Left lung (tissue), 4 donors: ENCODE measurements at regions not wholly inside any gene's neighbourhood (a gene's known extent, or its start where the extent isn't known, plus 50 kb on each side); places are given as distances from the start of the nearest gene placed in this dataset.

Experiments used
- ATAC-seq: fragments of 200-7000 bp; cut with Tn5 transposase; one replicate; pipeline ENCODE4 v1.9.1; 2020; ENCODE audit warnings: moderate library complexity
- DNase-seq, 4 donors: peaks; one replicate each; pipeline ENCODE4 v3.0.0-alpha.2; 2013 to 2020
- H3K27ac ChIP-seq, 2 donors: fragments of 200-600 bp; sonication (generic) in 1 of 2; one replicate each; pipeline versions ENCODE4 v1.5.0 to v1.8.0; 2020 to 2021
- H3K27me3 ChIP-seq, 2 donors: fragments of 200-600 bp; sonication (generic) in 1 of 2; one replicate each; pipeline versions ENCODE4 v1.5.0 to v1.8.0; 2020 to 2021
- H3K36me3 ChIP-seq, 2 donors: fragments of 200-600 bp; sonication (generic) in 1 of 2; one replicate each; pipeline versions ENCODE4 v1.5.0 to v1.8.0; 2020 to 2021
- H3K4me1 ChIP-seq, 2 donors: fragments of 200-600 bp; one replicate each; pipeline ENCODE4 v1.8.0; 2021
- H3K4me3 ChIP-seq, 2 donors: fragments of 200-600 bp; sonication (generic) in 1 of 2; one replicate each; pipeline versions ENCODE4 v1.5.0 to v1.8.0; 2020 to 2021; ENCODE audit warnings: mild to moderate bottlenecking in 1 of 2
- H3K9me3 ChIP-seq, 2 donors: fragments of 200-600 bp; sonication (generic) in 1 of 2; one replicate each; pipeline versions ENCODE4 v1.5.0 to v1.8.0; 2020 to 2021
- intact Hi-C, 2 donors: fragments of 100-400 bp; cut with DNase I; formaldehyde crosslinking; loops; one replicate each; pipeline versions ENCODE4 v1.11.2 to v1.14.2; 2022
- TF ChIP-seq, protein P1 (sequence below), 2 donors: fragments of 200-600 bp; sonication (generic) in 1 of 2; IDR thresholded peaks; one replicate each; pipeline versions ENCODE4 v1.5.0 to v1.8.0; 2021; ENCODE audit warnings: antibody characterized with exemption in 2 of 2
- donor health status: DM: no; HTN: yes; CAD: no.
- donor health status: DM: no; HTN: no; CAD: no.

DNA sequence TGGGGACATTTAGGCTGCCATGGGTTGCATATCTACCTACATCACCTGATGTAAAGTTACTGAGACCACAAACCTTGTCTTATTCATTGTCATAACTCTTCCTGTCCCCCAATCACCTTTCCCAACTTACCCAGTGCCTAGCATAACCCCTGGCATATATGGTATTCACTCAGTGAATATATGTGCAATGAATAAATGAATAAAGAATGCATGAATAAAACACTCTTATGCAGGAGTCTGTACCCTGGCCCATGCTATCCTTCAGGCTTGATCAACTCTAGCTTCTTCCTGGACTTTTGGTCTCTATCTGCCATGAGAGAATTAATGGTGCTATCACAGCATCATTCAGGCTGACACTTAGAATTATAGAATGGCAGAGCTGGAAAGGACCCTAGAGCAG lies 285.2 kb downstream of the SMARCA2 start:
- no peaks in the 10 kb centered on the region for H3K4me1 ChIP-seq
- ATAC-seq = no peak
- no peaks in the 10 kb centered on the region for H3K27me3 ChIP-seq
- H3K27ac ChIP-seq = peak overlapping the region in 1 of 2 donors; percentile 50
- no peaks in the 10 kb centered on the region for H3K36me3 ChIP-seq
- no peak overlapping the region for H3K4me3 ChIP-seq
- DNase-seq = no peak
- peaks cover 0 to 2% of the 10 kb centered on the region in 2 donors for H3K9me3 ChIP-seq
- intact Hi-C loops = no loop called here
- TF ChIP-seq, protein P1, sequence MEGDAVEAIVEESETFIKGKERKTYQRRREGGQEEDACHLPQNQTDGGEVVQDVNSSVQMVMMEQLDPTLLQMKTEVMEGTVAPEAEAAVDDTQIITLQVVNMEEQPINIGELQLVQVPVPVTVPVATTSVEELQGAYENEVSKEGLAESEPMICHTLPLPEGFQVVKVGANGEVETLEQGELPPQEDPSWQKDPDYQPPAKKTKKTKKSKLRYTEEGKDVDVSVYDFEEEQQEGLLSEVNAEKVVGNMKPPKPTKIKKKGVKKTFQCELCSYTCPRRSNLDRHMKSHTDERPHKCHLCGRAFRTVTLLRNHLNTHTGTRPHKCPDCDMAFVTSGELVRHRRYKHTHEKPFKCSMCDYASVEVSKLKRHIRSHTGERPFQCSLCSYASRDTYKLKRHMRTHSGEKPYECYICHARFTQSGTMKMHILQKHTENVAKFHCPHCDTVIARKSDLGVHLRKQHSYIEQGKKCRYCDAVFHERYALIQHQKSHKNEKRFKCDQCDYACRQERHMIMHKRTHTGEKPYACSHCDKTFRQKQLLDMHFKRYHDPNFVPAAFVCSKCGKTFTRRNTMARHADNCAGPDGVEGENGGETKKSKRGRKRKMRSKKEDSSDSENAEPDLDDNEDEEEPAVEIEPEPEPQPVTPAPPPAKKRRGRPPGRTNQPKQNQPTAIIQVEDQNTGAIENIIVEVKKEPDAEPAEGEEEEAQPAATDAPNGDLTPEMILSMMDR (IDR thresholded peaks at IDR 0.05) = no peak

- Histone ChIP-seq H3K36me3 (no peaks in the 10 kb centered on the region), H3K27ac (no peak overlapping the region), H3K4me3 (no peak overlapping the region), H3K9me3 (peaks cover 0 to 2% of the 10 kb centered on the region in 2 donors), H3K4me1 (no peaks in the 10 kb centered on the region), H3K27me3 (no peaks in the 10 kb centered on the region)
- ATAC-seq (no peak), DNase-seq (no peak)
- TF ChIP-seq, protein P1 (IDR thresholded peaks at IDR 0.05) = no peak
- intact Hi-C loops = no loop called here
Measured at GRCh38 chr9:2302606-2303005, 287.5 kb downstream of the SMARCA2 start.

- DNase-seq (no peak), ATAC-seq (no peak)
- H3K27ac ChIP-seq = no peak overlapping the region
- no peak overlapping the region for H3K4me3 ChIP-seq
- H3K4me1 ChIP-seq = no peaks in the 10 kb centered on the region
- intact Hi-C loops = no loop called here
- no peaks in the 10 kb centered on the region for H3K27me3 ChIP-seq
- TF ChIP-seq, protein P1 (IDR thresholded peaks at IDR 0.05) = no peak
- H3K36me3 ChIP-seq = no peaks in the 10 kb centered on the region
- peaks cover 0 to 2% of the 10 kb centered on the region in 2 donors for H3K9me3 ChIP-seq
Measured at GRCh38 chr9:2303056-2303455, 287.9 kb downstream of the SMARCA2 start.

DNA sequence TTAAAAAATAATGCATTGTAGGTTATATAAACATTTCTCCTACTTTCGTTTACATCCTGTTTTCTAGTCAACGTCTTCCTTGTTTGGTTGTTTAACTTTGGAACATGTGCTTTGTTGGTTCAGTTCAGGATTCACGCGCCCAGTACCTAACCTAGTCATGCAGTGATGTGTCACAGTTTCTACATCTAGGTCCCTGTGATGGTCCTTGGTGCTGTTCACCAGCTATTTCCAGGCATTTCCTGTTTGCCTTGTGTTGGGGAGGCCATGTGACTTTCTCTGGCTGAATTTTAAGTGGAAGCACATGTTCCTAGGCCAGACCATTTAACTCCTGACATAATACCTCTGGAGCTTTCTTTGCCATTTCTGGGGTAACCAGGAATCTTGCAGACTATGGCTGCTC lies 292.3 kb downstream of the SMARCA2 start:
- no peak for DNase-seq
- ATAC-seq = no peak
- H3K27ac ChIP-seq = no peak overlapping the region

DNA sequence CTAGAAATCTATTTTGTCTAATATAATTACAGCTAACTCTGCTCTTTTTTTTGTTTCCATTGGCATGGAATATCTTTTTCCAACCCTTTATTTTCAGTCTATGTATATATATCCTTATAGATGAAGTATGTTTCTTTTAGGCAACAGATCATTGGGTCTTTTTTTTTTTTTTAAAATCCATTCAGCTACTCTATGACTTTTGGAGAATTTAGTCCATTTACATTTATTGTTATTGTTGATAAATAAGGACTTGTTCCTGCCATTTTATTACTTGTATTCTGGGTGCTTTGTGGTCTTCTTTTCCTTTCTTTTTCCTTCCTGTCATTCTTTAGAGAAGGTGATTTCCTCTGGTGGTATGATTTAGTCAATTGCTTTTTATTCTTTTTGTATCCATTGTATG lies 296.8 kb downstream of the SMARCA2 start:
- ATAC-seq (no peak), DNase-seq (no peak)
- no peaks in the 10 kb centered on the region for H3K27me3 ChIP-seq
- H3K27ac ChIP-seq = no peak overlapping the region
- H3K4me1 ChIP-seq = no peaks in the 10 kb centered on the region
- H3K4me3 ChIP-seq = no peak overlapping the region
- H3K36me3 ChIP-seq = no peaks in the 10 kb centered on the region
- intact Hi-C loops = no loop called here
- TF ChIP-seq, protein P1 (IDR thresholded peaks at IDR 0.05) = no peak
- H3K9me3 ChIP-seq = peaks cover 0 to 49% of the 10 kb centered on the region in 2 donors

More for the DNA sequence above, 292.3 kb downstream of the SMARCA2 start:
- Histone ChIP-seq H3K36me3 (no peaks in the 10 kb centered on the region), H3K4me3 (no peak overlapping the region), H3K9me3 (peaks cover 0 to 20% of the 10 kb centered on the region in 2 donors), H3K4me1 (no peaks in the 10 kb centered on the region), H3K27me3 (no peaks in the 10 kb centered on the region)
- intact Hi-C loops = no loop called here
- TF ChIP-seq, protein P1 (IDR thresholded peaks at IDR 0.05) = no peak
